ENCODE measurements at regions not wholly inside any gene's neighbourhood (a gene's known extent, or its start where the extent isn't known, plus 50 kb on each side); places are given as distances from the start of the nearest gene placed in this dataset.

GRCh38 chrX:124426288-124427169 is 80.2 kb downstream of the SH2D1A start:
- H3K4me3 ChIP-seq (ENCODE audit: insufficient read depth, low read depth, low read length), result no peak overlapping the region
- no peak overlapping the region for H2BK120ac ChIP-seq (ENCODE audit: low read depth, low read length)
- CTCF ChIA-PET, result no interaction called here
- H3K4me2 ChIP-seq (ENCODE audit: low read depth, low read length), result no peak overlapping the region
- no peak overlapping the region for H3K23ac ChIP-seq (ENCODE audit: low read depth, low read length)
- H2BK5ac ChIP-seq (ENCODE audit: low read depth, low read length, poor library complexity, severe bottlenecking), result no peak overlapping the region
- H3K9ac ChIP-seq (ENCODE audit: low read depth, low read length), result no peak overlapping the region
- no peak for DNase-seq
- no peak overlapping the region for H2AK5ac ChIP-seq (ENCODE audit: low read depth, low read length)
- no peaks in the 10 kb centered on the region for H3K9me3 ChIP-seq (ENCODE audit: control insufficient read depth, insufficient read depth, low read length)
- H4K91ac ChIP-seq (ENCODE audit: insufficient read depth, low read depth, low read length), result no peak overlapping the region
- dilution Hi-C loops (cut with HindIII; ENCODE audit: low sequenced_read_pairs, unreplicated experiment), result no loop called here
- in situ Hi-C loops (cut with MboI; ENCODE audit: low sequenced_read_pairs), result no loop called here
- H3K27ac ChIP-seq (ENCODE audit: insufficient read depth, low read length), result no peak overlapping the region
- H3K9me1 ChIP-seq (ENCODE audit: insufficient read depth, low read length), result no peaks in the 10 kb centered on the region
- no peak overlapping the region for H3K4ac ChIP-seq (ENCODE audit: low read depth, low read length)
- H4K5ac ChIP-seq (ENCODE audit: low read depth, low read length), result no peak overlapping the region
- WGBS, 2 experiments (ENCODE audit: extremely low coverage in 2 of 2, insufficient read length in 1 of 2), result no CpG with 5 or more reads among the region's 9 CpGs
- H4K8ac ChIP-seq (ENCODE audit: low read depth in 2 of 2, low read length in 2 of 2), result no peak overlapping the region
- H3K56ac ChIP-seq (ENCODE audit: extremely low read depth, insufficient read depth, low read length), result no peak overlapping the region
- TF ChIP-seq CEBPB (IDR thresholded peaks at IDR 0.05; ENCODE audit: low read depth, low read length) (no peak), CTCF (conservative IDR thresholded peaks at IDR 0.05; ENCODE audit: low read depth, low read length) (no peak), RAD21 (IDR thresholded peaks at IDR 0.05; ENCODE audit: low read length) (no peak)
- H3K36me3 ChIP-seq (ENCODE audit: control insufficient read depth, insufficient read depth, low read length), result no peaks in the 10 kb centered on the region
- H2AFZ ChIP-seq (replicated peaks; ENCODE audit: low read length, poor library complexity), result no peak overlapping the region
- no peak overlapping the region for H3K14ac ChIP-seq (replicated peaks; ENCODE audit: low read depth, low read length)
- no peak overlapping the region for H2BK20ac ChIP-seq (ENCODE audit: low read depth, low read length)
- POLR2A ChIA-PET (ENCODE audit: unreplicated experiment), result no interaction called here
- ATAC-seq (ENCODE audit: low read depth), result no peak
- H3K4me1 ChIP-seq (ENCODE audit: control insufficient read depth, insufficient read depth, low read length), result no peaks in the 10 kb centered on the region
- no peak overlapping the region for H2BK15ac ChIP-seq (ENCODE audit: low read depth, low read length)
- H2AK9ac ChIP-seq (replicated peaks; ENCODE audit: low read depth, low read length, poor library complexity), result no peak overlapping the region
- intact Hi-C loops (cut with micrococcal nuclease), result no loop called here
- no TSS peak for BruUV-seq (replicated peaks)
- H4K20me1 ChIP-seq (ENCODE audit: insufficient read depth, low read length), result no peaks in the 10 kb centered on the region
- no peaks in the 10 kb centered on the region for H3K27me3 ChIP-seq (ENCODE audit: control insufficient read depth, insufficient read depth, low read length)
- no peak overlapping the region for H3K18ac ChIP-seq (ENCODE audit: low read depth, low read length)
- no peaks in the 10 kb centered on the region for H3K79me1 ChIP-seq (ENCODE audit: low read depth in 1 of 2, low read length in 2 of 2)
